ENCODE measurements at regions not wholly inside any gene's neighbourhood (a gene's known extent, or its start where the extent isn't known, plus 50 kb on each side); places are given as distances from the start of the nearest gene placed in this dataset.

DNA sequence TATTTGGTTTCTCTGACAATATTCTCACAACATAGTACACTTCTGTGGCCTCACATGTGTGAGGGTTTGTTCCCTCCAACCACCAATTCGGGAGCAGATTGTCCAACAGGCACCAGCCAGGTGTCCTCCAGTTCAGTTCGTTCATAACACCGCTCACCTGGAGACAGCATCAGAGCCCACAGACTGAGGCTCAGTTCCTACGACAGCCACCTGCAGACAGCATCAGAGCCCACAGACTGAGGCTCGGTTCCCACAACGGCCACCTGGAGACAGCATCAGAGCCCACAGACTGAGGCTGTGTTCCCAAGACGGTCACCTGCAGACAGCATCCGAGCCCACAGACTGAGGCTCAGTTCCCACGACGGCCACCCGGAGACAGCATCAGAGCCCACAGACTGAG is 58.2 kb upstream of the SNTG2 start:
- H3K14ac ChIP-seq (ENCODE audit: low read length in 2 of 2), result no peak overlapping the region
- no peak overlapping the region for H2BK12ac ChIP-seq (ENCODE audit: low read length in 2 of 2)
- no peak overlapping the region for H4K91ac ChIP-seq (ENCODE audit: low read length)
- no peak overlapping the region for H2BK5ac ChIP-seq (ENCODE audit: low read depth, low read length, poor library complexity, severe bottlenecking)
- no peak overlapping the region for H3K9ac ChIP-seq (ENCODE audit: low read length)
- no peak overlapping the region for H2AFZ ChIP-seq (ENCODE audit: low read depth, low read length)
- H3K9me3 ChIP-seq (ENCODE audit: control insufficient read depth, low read length), result peaks cover 16% of the 10 kb centered on the region
- H2BK120ac ChIP-seq (ENCODE audit: low read depth, low read length), result no peak overlapping the region
- no peak overlapping the region for H2AK5ac ChIP-seq (ENCODE audit: low read length, severe bottlenecking)
- no peaks in the 10 kb centered on the region for H3K36me3 ChIP-seq (ENCODE audit: control insufficient read depth in 1 of 2, insufficient read depth in 2 of 2, low read depth in 1 of 2, low read length in 2 of 2)
- H3K27ac ChIP-seq (ENCODE audit: low read length, poor library complexity, severe bottlenecking), result no peak overlapping the region
- WGBS, result 93% methylated on average over 11 of the region's 11 CpGs
- H2BK15ac ChIP-seq (ENCODE audit: low read depth, poor library complexity, severe bottlenecking), result no peak overlapping the region
- no peak overlapping the region for H3K4me2 ChIP-seq (ENCODE audit: low read length, poor library complexity, severe bottlenecking)
- H4K8ac ChIP-seq (ENCODE audit: low read length), result no peak overlapping the region
- H3K4me1 ChIP-seq (ENCODE audit: control insufficient read depth, insufficient read depth, low read depth, low read length), result no peaks in the 10 kb centered on the region
- no peak for DNase-seq
- H3K23ac ChIP-seq (ENCODE audit: low read length in 2 of 2), result no peak overlapping the region
- no peak overlapping the region for H3K4ac ChIP-seq (ENCODE audit: low read depth in 1 of 2, low read length in 2 of 2)
- peaks cover 0 to 13% of the 10 kb centered on the region in 2 experiments for H3K27me3 ChIP-seq (ENCODE audit: control insufficient read depth in 1 of 2, insufficient read depth in 1 of 2, low read length in 2 of 2)
- no peaks in the 10 kb centered on the region for H3K79me1 ChIP-seq (replicated peaks; ENCODE audit: low read length, poor library complexity, severe bottlenecking)
- H3K18ac ChIP-seq (ENCODE audit: low read depth in 1 of 2, low read length in 2 of 2), result no peak overlapping the region
- no peak overlapping the region for H3K4me3 ChIP-seq (ENCODE audit: insufficient read depth in 1 of 2, low read depth in 1 of 2, low read length in 2 of 2)

DNA sequence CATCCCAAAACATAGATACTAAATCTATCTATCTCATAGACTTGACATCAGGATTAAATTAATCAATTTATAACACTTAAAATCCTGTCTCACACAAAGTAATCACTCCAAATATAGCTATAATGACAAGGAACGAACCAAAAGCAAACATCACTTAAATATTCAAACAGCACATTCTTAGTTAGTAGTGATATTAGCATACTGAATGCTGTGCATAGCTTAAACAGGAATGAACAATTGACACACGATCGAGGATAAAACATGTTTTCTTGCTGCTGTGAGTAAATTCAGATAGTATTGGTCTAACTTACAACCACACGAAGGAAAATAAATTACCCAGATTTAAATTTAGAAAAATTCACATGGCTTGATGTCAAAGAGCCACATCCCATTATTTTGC is 58.9 kb upstream of the SNTG2 start:
- Histone ChIP-seq H3K4me2 (ENCODE audit: low read length, poor library complexity, severe bottlenecking) (no peak overlapping the region), H2AFZ (ENCODE audit: low read depth, low read length) (no peak overlapping the region), H4K91ac (ENCODE audit: low read length) (no peak overlapping the region), H4K8ac (ENCODE audit: low read length) (no peak overlapping the region), H3K4ac (ENCODE audit: low read depth in 1 of 2, low read length in 2 of 2) (no peak overlapping the region), H3K23ac (ENCODE audit: low read length in 2 of 2) (no peak overlapping the region), H3K14ac (ENCODE audit: low read length in 2 of 2) (no peak overlapping the region), H3K4me1 (ENCODE audit: control insufficient read depth, insufficient read depth, low read depth, low read length) (no peaks in the 10 kb centered on the region), H2BK5ac (ENCODE audit: low read depth, low read length, poor library complexity, severe bottlenecking) (no peak overlapping the region), H2AK5ac (ENCODE audit: low read length, severe bottlenecking) (no peak overlapping the region), H3K4me3 (ENCODE audit: insufficient read depth in 1 of 2, low read depth in 1 of 2, low read length in 2 of 2) (no peak overlapping the region), H3K27ac (ENCODE audit: low read length, poor library complexity, severe bottlenecking) (no peak overlapping the region), H3K9me3 (ENCODE audit: control insufficient read depth, low read length) (peaks cover 10% of the 10 kb centered on the region), H3K18ac (ENCODE audit: low read depth in 1 of 2, low read length in 2 of 2) (no peak overlapping the region), H2BK15ac (ENCODE audit: low read depth, poor library complexity, severe bottlenecking) (no peak overlapping the region), H3K79me1 (replicated peaks; ENCODE audit: low read length, poor library complexity, severe bottlenecking) (no peaks in the 10 kb centered on the region), H2BK120ac (ENCODE audit: low read depth, low read length) (no peak overlapping the region), H3K36me3 (ENCODE audit: control insufficient read depth in 1 of 2, insufficient read depth in 2 of 2, low read depth in 1 of 2, low read length in 2 of 2) (no peaks in the 10 kb centered on the region), H3K9ac (ENCODE audit: low read length) (peak overlapping the region; percentile 6), H3K27me3 (ENCODE audit: control insufficient read depth in 1 of 2, insufficient read depth in 1 of 2, low read length in 2 of 2) (peaks cover 0 to 14% of the 10 kb centered on the region in 2 experiments), H2BK12ac (ENCODE audit: low read length in 2 of 2) (no peak overlapping the region)
- 13% methylated on average over 1 of the region's 4 CpGs for WGBS
- DNase-seq, result no peak

DNA sequence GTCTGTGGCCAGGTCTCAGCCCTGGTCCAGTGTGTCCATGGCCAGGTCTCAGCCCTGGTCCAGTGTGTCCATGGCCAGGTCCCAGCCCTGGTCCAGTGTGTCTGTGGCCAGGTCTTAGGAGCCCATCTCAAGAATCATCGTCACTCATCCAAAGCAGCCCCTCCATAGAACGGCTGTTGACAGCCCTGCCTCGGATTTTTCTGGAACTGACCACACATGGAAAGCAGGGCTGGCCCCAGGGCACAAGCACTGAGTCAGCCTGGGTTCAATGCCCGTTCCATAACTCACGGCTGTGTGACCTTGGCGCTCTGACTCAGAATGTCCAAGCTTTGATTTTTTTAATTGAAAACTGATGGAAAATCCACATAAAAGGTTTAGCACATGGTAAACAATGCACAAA is 59.9 kb upstream of the SNTG2 start:
- Histone ChIP-seq H3K4ac (ENCODE audit: low read depth in 1 of 2, low read length in 2 of 2) (no peak overlapping the region), H2BK12ac (ENCODE audit: low read length in 2 of 2) (no peak overlapping the region), H2BK15ac (ENCODE audit: low read depth, poor library complexity, severe bottlenecking) (no peak overlapping the region), H3K79me1 (replicated peaks; ENCODE audit: low read length, poor library complexity, severe bottlenecking) (no peaks in the 10 kb centered on the region), H3K9ac (ENCODE audit: low read length) (no peak overlapping the region), H4K8ac (ENCODE audit: low read length) (no peak overlapping the region), H2BK5ac (ENCODE audit: low read depth, low read length, poor library complexity, severe bottlenecking) (no peak overlapping the region), H3K18ac (ENCODE audit: low read depth in 1 of 2, low read length in 2 of 2) (no peak overlapping the region), H3K23ac (ENCODE audit: low read length in 2 of 2) (no peak overlapping the region), H3K14ac (ENCODE audit: low read length in 2 of 2) (no peak overlapping the region), H2BK120ac (ENCODE audit: low read depth, low read length) (no peak overlapping the region), H3K9me3 (ENCODE audit: control insufficient read depth, low read length) (peaks cover 1% of the 10 kb centered on the region), H3K36me3 (ENCODE audit: control insufficient read depth in 1 of 2, insufficient read depth in 2 of 2, low read depth in 1 of 2, low read length in 2 of 2) (no peaks in the 10 kb centered on the region), H3K27ac (ENCODE audit: low read length, poor library complexity, severe bottlenecking) (no peak overlapping the region), H4K91ac (ENCODE audit: low read length) (no peak overlapping the region), H3K27me3 (ENCODE audit: control insufficient read depth in 1 of 2, insufficient read depth in 1 of 2, low read length in 2 of 2) (peaks cover 0 to 20% of the 10 kb centered on the region in 2 experiments), H2AK5ac (ENCODE audit: low read length, severe bottlenecking) (no peak overlapping the region), H3K4me3 (ENCODE audit: insufficient read depth in 1 of 2, low read depth in 1 of 2, low read length in 2 of 2) (no peak overlapping the region), H3K4me1 (ENCODE audit: control insufficient read depth, insufficient read depth, low read depth, low read length) (no peaks in the 10 kb centered on the region), H2AFZ (ENCODE audit: low read depth, low read length) (no peak overlapping the region), H3K4me2 (ENCODE audit: low read length, poor library complexity, severe bottlenecking) (no peak overlapping the region)
- WGBS, result 78% methylated on average over 6 of the region's 6 CpGs
- no peak for DNase-seq

DNA sequence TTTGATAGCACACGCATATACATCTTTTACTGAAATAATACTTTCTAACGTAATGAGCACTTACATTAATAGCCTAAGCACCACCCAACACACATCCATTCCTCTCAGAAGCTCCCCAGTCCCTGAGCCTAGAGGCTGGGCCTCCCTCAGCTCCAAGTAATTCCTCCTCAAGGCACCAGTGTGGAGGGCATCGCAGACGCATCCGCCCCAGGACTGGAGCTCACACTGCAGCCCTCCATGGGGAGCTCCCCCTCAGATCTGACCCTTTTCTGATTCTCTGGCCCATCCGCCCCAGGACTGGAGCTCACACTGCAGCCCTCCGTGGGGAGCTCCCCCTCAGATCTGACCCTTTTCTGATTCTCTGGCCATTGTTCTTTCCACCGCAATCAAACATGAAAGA is 60.4 kb upstream of the SNTG2 start:
- WGBS, result 84% methylated on average over 7 of the region's 8 CpGs
- no peak overlapping the region for H3K18ac ChIP-seq (ENCODE audit: low read depth in 1 of 2, low read length in 2 of 2)

More for the DNA sequence above, 60.4 kb upstream of the SNTG2 start:
- no peak overlapping the region for H3K23ac ChIP-seq (ENCODE audit: low read length in 2 of 2)
- no peaks in the 10 kb centered on the region for H3K79me1 ChIP-seq (replicated peaks; ENCODE audit: low read length, poor library complexity, severe bottlenecking)
- H3K14ac ChIP-seq (ENCODE audit: low read length in 2 of 2), result no peak overlapping the region
- H2AK5ac ChIP-seq (ENCODE audit: low read length, severe bottlenecking), result no peak overlapping the region
- no peak for DNase-seq
- H2BK120ac ChIP-seq (ENCODE audit: low read depth, low read length), result no peak overlapping the region
- no peaks in the 10 kb centered on the region for H3K36me3 ChIP-seq (ENCODE audit: control insufficient read depth in 1 of 2, insufficient read depth in 2 of 2, low read depth in 1 of 2, low read length in 2 of 2)
- no peak overlapping the region for H4K91ac ChIP-seq (ENCODE audit: low read length)
- H2BK15ac ChIP-seq (ENCODE audit: low read depth, poor library complexity, severe bottlenecking), result no peak overlapping the region
- no peak overlapping the region for H3K4me3 ChIP-seq (ENCODE audit: insufficient read depth in 1 of 2, low read depth in 1 of 2, low read length in 2 of 2)
- H3K27ac ChIP-seq (ENCODE audit: low read length, poor library complexity, severe bottlenecking), result no peak overlapping the region
- no peak overlapping the region for H2BK12ac ChIP-seq (ENCODE audit: low read length in 2 of 2)
- H3K4me1 ChIP-seq (ENCODE audit: control insufficient read depth, insufficient read depth, low read depth, low read length), result no peaks in the 10 kb centered on the region
- no peak overlapping the region for H3K4ac ChIP-seq (ENCODE audit: low read depth in 1 of 2, low read length in 2 of 2)
- H3K9ac ChIP-seq (ENCODE audit: low read length), result no peak overlapping the region
- H2BK5ac ChIP-seq (ENCODE audit: low read depth, low read length, poor library complexity, severe bottlenecking), result no peak overlapping the region
- H4K8ac ChIP-seq (ENCODE audit: low read length), result no peak overlapping the region
- peaks cover under 1 to 22% of the 10 kb centered on the region in 2 experiments for H3K27me3 ChIP-seq (ENCODE audit: control insufficient read depth in 1 of 2, insufficient read depth in 1 of 2, low read length in 2 of 2)
- no peak overlapping the region for H2AFZ ChIP-seq (ENCODE audit: low read depth, low read length)
- no peaks in the 10 kb centered on the region for H3K9me3 ChIP-seq (ENCODE audit: control insufficient read depth, low read length)
- no peak overlapping the region for H3K4me2 ChIP-seq (ENCODE audit: low read length, poor library complexity, severe bottlenecking)

Data from mesenchymal stem cell (in vitro differentiated cells and primary cell).